H1 (cell line): ENCODE measurements at regions not wholly inside any gene's neighbourhood (a gene's known extent, or its start where the extent isn't known, plus 50 kb on each side); places are given as distances from the start of the nearest gene placed in this dataset.

Source experiments
- SIRT6 ChIP-seq: IDR thresholded peaks from one replicate; pipeline ENCODE4 v1.7.1; 2012; ENCODE audit warnings: low read length, inconsistent platforms
- USF2 ChIP-seq: IDR thresholded peaks from 2 replicates; pipeline ENCODE4 v1.6.1; 2011; ENCODE audit warnings: low read length, improper control_type of control experiment

- TF ChIP-seq USF2 (no peak), SIRT6 (no peak)
These were observed 744.7 kb upstream of the CCDC179 start (continued) for GRCh38 chr11:23604966-23605365.
